HCT116 (cell line): ENCODE measurements at regions not wholly inside any gene's neighbourhood (a gene's known extent, or its start where the extent isn't known, plus 50 kb on each side); places are given as distances from the start of the nearest gene placed in this dataset.

Source experiments
- ATAC-seq: fragments of 200-7000 bp; cut with Tn5 transposase; 2 replicates; pipeline ENCODE4 v1.9.1; 2020; ENCODE audit warnings: mild to moderate bottlenecking, moderate library complexity
- BruUV-seq: library from RNA; stranded (reverse); fragments of 400-500 nt; replicated peaks from 2 replicates; lab custom pipeline; 2021; lab: Mats Ljungman, UMichigan
- CTCF ChIA-PET: fragments of 300-600 bp; sonication (Branson Sonifier 250); formaldehyde crosslinking; loops from one replicate; lab custom pipeline; 2021; ENCODE audit warnings: antibody characterized with exemption; lab: Charles Lee
- POLR2A ChIA-PET: fragments of 300-600, 350-600 bp; sonication (Branson Sonifier 250); formaldehyde crosslinking; loops from one replicate; lab custom pipeline; 2021; ENCODE audit warnings: antibody characterized with exemption; lab: Charles Lee
- RAD21 ChIA-PET, 2 experiments: fragments of 300-600 bp; sonication (Branson Sonifier 250); formaldehyde crosslinking; loops; one replicate each; lab custom pipeline; 2023; ENCODE audit warnings: low total read pairs in 2 of 2; ENCODE audit not compliant: uncharacterized antibody in 2 of 2, unreplicated experiment in 2 of 2, low non-redundant PET in 1 of 2; lab: Charles Lee
- DNase-seq: peaks from one replicate; pipeline ENCODE4 v3.0.0-alpha.2; 2010; ENCODE audit warnings: low read depth, low spot score
- H2AFZ ChIP-seq: fragments of 200-600 bp; shearing (Covaris generic), sonication (generic); 2 replicates; pipeline ENCODE4 v1.6.1; 2017; ENCODE audit warnings: low read depth, mixed run types, mixed read lengths, antibody characterized with exemption, low read length; ENCODE audit not compliant: poor library complexity, severe bottlenecking
- H3K27ac ChIP-seq: 2 replicates; pipeline ENCODE4 v1.5.1; 2012; ENCODE audit warnings: low read depth, low read length
- H3K27me3 ChIP-seq: fragments of 200-600 bp; sonication (generic); 2 replicates; pipeline ENCODE4 v1.6.1; 2016; ENCODE audit warnings: mixed run types, low read length, mixed read lengths; ENCODE audit not compliant: insufficient read depth
- H3K36me3 ChIP-seq, 2 experiments: fragments of 200-500 bp in 1 of 2; fragments of 200-600 bp in 1 of 2; sonication (Bioruptor generic) in 1 of 2; sonication (generic) in 1 of 2; 2 replicates each; pipeline versions ENCODE4 v1.5.1 to v1.6.1; 2014 to 2016; ENCODE audit warnings: low read length in 2 of 2, inconsistent platforms in 1 of 2, mixed read lengths in 1 of 2, mixed run types in 1 of 2; ENCODE audit not compliant: insufficient read depth in 2 of 2, control insufficient read depth in 1 of 2
- H3K4me1 ChIP-seq, 2 experiments: fragments of 200-600 bp in 1 of 2; sonication (generic) in 1 of 2; 2 replicates each; pipeline versions ENCODE4 v1.5.1 to v1.6.1; 2012 to 2017; ENCODE audit warnings: low read length in 2 of 2, inconsistent platforms in 1 of 2, mild to moderate bottlenecking in 1 of 2, mixed read lengths in 1 of 2, mixed run types in 1 of 2, moderate library complexity in 1 of 2; ENCODE audit not compliant: insufficient read depth in 2 of 2, control insufficient read depth in 1 of 2
- H3K4me2 ChIP-seq: fragments of 200-600 bp; sonication (generic); 2 replicates; pipeline ENCODE4 v1.6.1; 2017; ENCODE audit warnings: mixed run types, low read length, mixed read lengths
- H3K4me3 ChIP-seq, 2 experiments: fragments of 200-600 bp in 1 of 2; sonication (generic) in 1 of 2; replicated peaks in 1 of 2; 2 replicates each; pipeline ENCODE4 v1.5.1; 2011 to 2016; ENCODE audit warnings: low read length in 2 of 2, control low read depth in 1 of 2, low read depth in 1 of 2, mild to moderate bottlenecking in 1 of 2, mixed read lengths in 1 of 2, mixed run types in 1 of 2
- H3K79me2 ChIP-seq: fragments of 200-600 bp; sonication (generic); 2 replicates; pipeline ENCODE4 v1.6.1; 2017; ENCODE audit warnings: mild to moderate bottlenecking, mixed run types, low read length, moderate library complexity, mixed read lengths; ENCODE audit not compliant: insufficient read depth
- H3K9ac ChIP-seq: fragments of 200-600 bp; sonication (generic); 2 replicates; pipeline ENCODE4 v1.6.1; 2016; ENCODE audit warnings: low read length, mixed read lengths
- H3K9me2 ChIP-seq: fragments of 200-600 bp; sonication (generic), shearing (Covaris generic); 2 replicates; pipeline ENCODE4 v1.6.1; 2017; ENCODE audit warnings: mixed run types, mild to moderate bottlenecking, moderate library complexity; ENCODE audit not compliant: insufficient read depth
- H3K9me3 ChIP-seq, 2 experiments: fragments of 200-500 bp in 1 of 2; fragments of 200-600 bp in 1 of 2; sonication (Bioruptor generic) in 1 of 2; sonication (generic) in 1 of 2; 2 replicates each; pipeline ENCODE4 v1.6.1; 2014 to 2017; ENCODE audit warnings: low read length in 2 of 2, mixed read lengths in 2 of 2, inconsistent platforms in 1 of 2, low read depth in 1 of 2, mild to moderate bottlenecking in 1 of 2, mixed run types in 1 of 2, moderate library complexity in 1 of 2; ENCODE audit not compliant: control insufficient read depth in 1 of 2, insufficient read depth in 1 of 2
- H4K20me1 ChIP-seq: fragments of 200-600 bp; sonication (generic), shearing (Covaris generic); 2 replicates; pipeline ENCODE4 v1.6.1; 2017; ENCODE audit warnings: mixed run types, mild to moderate bottlenecking, moderate library complexity; ENCODE audit not compliant: insufficient read depth
- CBX3 ChIP-seq: IDR thresholded peaks from 2 replicates; pipeline ENCODE4 v1.6.1; 2012; ENCODE audit warnings: low read depth
- CEBPB ChIP-seq: IDR thresholded peaks from 2 replicates; pipeline ENCODE4 v1.6.1; 2012; ENCODE audit warnings: low read depth
- EGR1 ChIP-seq: IDR thresholded peaks from 2 replicates; pipeline ENCODE4 v1.6.1; 2012; ENCODE audit warnings: low read depth
- ELF1 ChIP-seq: IDR thresholded peaks from 2 replicates; pipeline ENCODE4 v1.6.1; 2012; ENCODE audit warnings: low read depth, borderline replicate concordance
- EZH2 ChIP-seq: fragments of 200-600 bp; sonication (generic); IDR thresholded peaks from 2 replicates; pipeline ENCODE4 v1.6.1; 2017; ENCODE audit warnings: antibody characterized with exemption, mixed run types
- FOSL1 ChIP-seq: IDR thresholded peaks from 2 replicates; pipeline ENCODE4 v1.6.1; 2012; ENCODE audit warnings: low read depth
- JUND ChIP-seq: IDR thresholded peaks from 2 replicates; pipeline ENCODE4 v1.6.1; 2012
- POLR2AphosphoS5 ChIP-seq: IDR thresholded peaks from 2 replicates; pipeline ENCODE4 v1.6.1; 2011; ENCODE audit warnings: mild to moderate bottlenecking, low read depth, low read length, moderate library complexity
- RAD21 ChIP-seq: IDR thresholded peaks from 2 replicates; pipeline ENCODE4 v1.6.1; 2012; ENCODE audit warnings: low read depth, mild to moderate bottlenecking
- SRF ChIP-seq: IDR thresholded peaks from 2 replicates; pipeline ENCODE4 v1.6.1; 2012; ENCODE audit warnings: low read depth
- YY1 ChIP-seq: IDR thresholded peaks from 2 replicates; pipeline ENCODE4 v1.6.1; 2011; ENCODE audit warnings: low read length, low read depth, moderate library complexity, mild to moderate bottlenecking; ENCODE audit not compliant: insufficient replicate concordance; ENCODE audit errors: extremely low read depth
- ZFX ChIP-seq: fragments of 450-650 bp; IDR thresholded peaks from 2 replicates; pipeline ENCODE4 v1.6.1; 2017
- intact Hi-C: fragments of 100-400 bp; cut with micrococcal nuclease; formaldehyde crosslinking; loops from 2 replicates; pipeline ENCODE4 v1.10.0; 2022
- TF ChIP-seq, protein P1 (sequence below): IDR thresholded peaks from 2 replicates; pipeline ENCODE4 v1.6.1; 2012
- TF ChIP-seq, protein P2 (sequence below): IDR thresholded peaks from 2 replicates; pipeline ENCODE4 v1.6.1; 2011; ENCODE audit warnings: mild to moderate bottlenecking, low read length, moderate library complexity; ENCODE audit not compliant: insufficient replicate concordance; ENCODE audit errors: extremely low read depth
- TF ChIP-seq, protein P3 (sequence below): IDR thresholded peaks from 2 replicates; pipeline ENCODE4 v1.6.1; 2012
- TF ChIP-seq, protein P4 (sequence below), 3 experiments: fragments of 200-600 bp in 1 of 3; sonication (generic) in 1 of 3; IDR thresholded peaks in 2 of 3; conservative IDR thresholded peaks in 1 of 3; 2 replicates each; pipeline ENCODE4 v1.5.1; 2012 to 2017; ENCODE audit warnings: low read depth in 2 of 3, low read length in 2 of 3, antibody characterized with exemption in 1 of 3, borderline replicate concordance in 1 of 3, control low read depth in 1 of 3, mild to moderate bottlenecking in 1 of 3, mixed read lengths in 1 of 3, mixed run types in 1 of 3, moderate library complexity in 1 of 3; ENCODE audit not compliant: insufficient read depth in 1 of 3
- TF ChIP-seq, protein P5 (sequence below): IDR thresholded peaks from 2 replicates; pipeline ENCODE4 v1.6.1; 2012; ENCODE audit warnings: low read depth

DNA sequence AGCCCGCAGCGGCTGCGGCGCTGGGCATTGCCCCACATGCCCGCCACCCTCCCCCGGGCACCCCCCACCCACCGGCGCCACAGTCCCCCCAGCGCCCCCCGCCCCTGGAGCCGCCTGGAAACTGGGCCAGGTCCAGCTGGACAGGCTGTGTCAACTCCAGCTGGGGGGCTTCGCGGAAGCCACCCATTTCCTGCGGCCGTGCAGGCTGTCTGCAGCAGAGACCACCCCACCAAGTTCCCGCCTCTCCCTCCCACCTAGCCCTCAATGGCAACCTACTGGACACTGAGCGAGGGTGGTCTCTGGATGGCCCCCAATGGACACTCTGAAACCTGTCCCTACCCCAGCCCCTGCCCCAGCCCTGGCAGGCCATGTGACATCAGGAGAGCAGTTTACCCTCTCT is 62.8 kb upstream of the GATA2 start:
- CTCF ChIA-PET, result no interaction called here
- no peaks in the 10 kb centered on the region for H3K27me3 ChIP-seq

More for the DNA sequence above, 62.8 kb upstream of the GATA2 start:
- Histone ChIP-seq H3K4me1 (peaks cover 9 to 14% of the 10 kb centered on the region in 2 experiments), H3K4me3 (no peak overlapping the region), H3K79me2 (no peaks in the 10 kb centered on the region), H4K20me1 (no peaks in the 10 kb centered on the region), H3K9me2 (no peaks in the 10 kb centered on the region), H3K4me2 (no peak overlapping the region), H3K36me3 (no peaks in the 10 kb centered on the region), H3K27ac (no peak overlapping the region), H3K9ac (no peak overlapping the region), H2AFZ (no peak overlapping the region), H3K9me3 (no peaks in the 10 kb centered on the region)
- ATAC-seq (no peak), DNase-seq (no peak)
- intact Hi-C loops, result no loop called here
- ChIA-PET RAD21 (no interaction called here), POLR2A (no interaction called here)
- TF ChIP-seq, protein P1, sequence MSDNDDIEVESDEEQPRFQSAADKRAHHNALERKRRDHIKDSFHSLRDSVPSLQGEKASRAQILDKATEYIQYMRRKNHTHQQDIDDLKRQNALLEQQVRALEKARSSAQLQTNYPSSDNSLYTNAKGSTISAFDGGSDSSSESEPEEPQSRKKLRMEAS, result no peak
- TF ChIP-seq EGR1 (no peak), POLR2AphosphoS5 (no peak), CEBPB (no peak), ELF1 (no peak), SRF (no peak), ZFX (no peak), CBX3 (no peak), EZH2 (no peak), JUND (no peak), FOSL1 (no peak), YY1 (no peak), RAD21 (no peak)
- TF ChIP-seq, protein P2, sequence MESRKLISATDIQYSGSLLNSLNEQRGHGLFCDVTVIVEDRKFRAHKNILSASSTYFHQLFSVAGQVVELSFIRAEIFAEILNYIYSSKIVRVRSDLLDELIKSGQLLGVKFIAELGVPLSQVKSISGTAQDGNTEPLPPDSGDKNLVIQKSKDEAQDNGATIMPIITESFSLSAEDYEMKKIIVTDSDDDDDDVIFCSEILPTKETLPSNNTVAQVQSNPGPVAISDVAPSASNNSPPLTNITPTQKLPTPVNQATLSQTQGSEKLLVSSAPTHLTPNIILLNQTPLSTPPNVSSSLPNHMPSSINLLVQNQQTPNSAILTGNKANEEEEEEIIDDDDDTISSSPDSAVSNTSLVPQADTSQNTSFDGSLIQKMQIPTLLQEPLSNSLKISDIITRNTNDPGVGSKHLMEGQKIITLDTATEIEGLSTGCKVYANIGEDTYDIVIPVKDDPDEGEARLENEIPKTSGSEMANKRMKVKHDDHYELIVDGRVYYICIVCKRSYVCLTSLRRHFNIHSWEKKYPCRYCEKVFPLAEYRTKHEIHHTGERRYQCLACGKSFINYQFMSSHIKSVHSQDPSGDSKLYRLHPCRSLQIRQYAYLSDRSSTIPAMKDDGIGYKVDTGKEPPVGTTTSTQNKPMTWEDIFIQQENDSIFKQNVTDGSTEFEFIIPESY, result no peak
- TF ChIP-seq, protein P3, sequence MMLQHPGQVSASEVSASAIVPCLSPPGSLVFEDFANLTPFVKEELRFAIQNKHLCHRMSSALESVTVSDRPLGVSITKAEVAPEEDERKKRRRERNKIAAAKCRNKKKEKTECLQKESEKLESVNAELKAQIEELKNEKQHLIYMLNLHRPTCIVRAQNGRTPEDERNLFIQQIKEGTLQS, result no peak
- TF ChIP-seq, protein P4, sequence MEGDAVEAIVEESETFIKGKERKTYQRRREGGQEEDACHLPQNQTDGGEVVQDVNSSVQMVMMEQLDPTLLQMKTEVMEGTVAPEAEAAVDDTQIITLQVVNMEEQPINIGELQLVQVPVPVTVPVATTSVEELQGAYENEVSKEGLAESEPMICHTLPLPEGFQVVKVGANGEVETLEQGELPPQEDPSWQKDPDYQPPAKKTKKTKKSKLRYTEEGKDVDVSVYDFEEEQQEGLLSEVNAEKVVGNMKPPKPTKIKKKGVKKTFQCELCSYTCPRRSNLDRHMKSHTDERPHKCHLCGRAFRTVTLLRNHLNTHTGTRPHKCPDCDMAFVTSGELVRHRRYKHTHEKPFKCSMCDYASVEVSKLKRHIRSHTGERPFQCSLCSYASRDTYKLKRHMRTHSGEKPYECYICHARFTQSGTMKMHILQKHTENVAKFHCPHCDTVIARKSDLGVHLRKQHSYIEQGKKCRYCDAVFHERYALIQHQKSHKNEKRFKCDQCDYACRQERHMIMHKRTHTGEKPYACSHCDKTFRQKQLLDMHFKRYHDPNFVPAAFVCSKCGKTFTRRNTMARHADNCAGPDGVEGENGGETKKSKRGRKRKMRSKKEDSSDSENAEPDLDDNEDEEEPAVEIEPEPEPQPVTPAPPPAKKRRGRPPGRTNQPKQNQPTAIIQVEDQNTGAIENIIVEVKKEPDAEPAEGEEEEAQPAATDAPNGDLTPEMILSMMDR (IDR thresholded peaks at IDR 0.05 in 2 of 3, conservative IDR thresholded peaks at IDR 0.05 in 1 of 3; ENCODE audit: borderline replicate concordance in 1 of 3, insufficient read depth in 1 of 3, low read depth in 2 of 3, low read length in 2 of 3), result no peak
- TF ChIP-seq, protein P5, sequence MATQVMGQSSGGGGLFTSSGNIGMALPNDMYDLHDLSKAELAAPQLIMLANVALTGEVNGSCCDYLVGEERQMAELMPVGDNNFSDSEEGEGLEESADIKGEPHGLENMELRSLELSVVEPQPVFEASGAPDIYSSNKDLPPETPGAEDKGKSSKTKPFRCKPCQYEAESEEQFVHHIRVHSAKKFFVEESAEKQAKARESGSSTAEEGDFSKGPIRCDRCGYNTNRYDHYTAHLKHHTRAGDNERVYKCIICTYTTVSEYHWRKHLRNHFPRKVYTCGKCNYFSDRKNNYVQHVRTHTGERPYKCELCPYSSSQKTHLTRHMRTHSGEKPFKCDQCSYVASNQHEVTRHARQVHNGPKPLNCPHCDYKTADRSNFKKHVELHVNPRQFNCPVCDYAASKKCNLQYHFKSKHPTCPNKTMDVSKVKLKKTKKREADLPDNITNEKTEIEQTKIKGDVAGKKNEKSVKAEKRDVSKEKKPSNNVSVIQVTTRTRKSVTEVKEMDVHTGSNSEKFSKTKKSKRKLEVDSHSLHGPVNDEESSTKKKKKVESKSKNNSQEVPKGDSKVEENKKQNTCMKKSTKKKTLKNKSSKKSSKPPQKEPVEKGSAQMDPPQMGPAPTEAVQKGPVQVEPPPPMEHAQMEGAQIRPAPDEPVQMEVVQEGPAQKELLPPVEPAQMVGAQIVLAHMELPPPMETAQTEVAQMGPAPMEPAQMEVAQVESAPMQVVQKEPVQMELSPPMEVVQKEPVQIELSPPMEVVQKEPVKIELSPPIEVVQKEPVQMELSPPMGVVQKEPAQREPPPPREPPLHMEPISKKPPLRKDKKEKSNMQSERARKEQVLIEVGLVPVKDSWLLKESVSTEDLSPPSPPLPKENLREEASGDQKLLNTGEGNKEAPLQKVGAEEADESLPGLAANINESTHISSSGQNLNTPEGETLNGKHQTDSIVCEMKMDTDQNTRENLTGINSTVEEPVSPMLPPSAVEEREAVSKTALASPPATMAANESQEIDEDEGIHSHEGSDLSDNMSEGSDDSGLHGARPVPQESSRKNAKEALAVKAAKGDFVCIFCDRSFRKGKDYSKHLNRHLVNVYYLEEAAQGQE, result no peak
- no TSS peak for BruUV-seq
